HFF-Myc (cell line): ENCODE measurements at regions not wholly inside any gene's neighbourhood (a gene's known extent, or its start where the extent isn't known, plus 50 kb on each side); places are given as distances from the start of the nearest gene placed in this dataset.

Source experiments
- DNase-seq: peaks from one replicate; pipeline ENCODE4 v3.0.0-alpha.2; 2011; ENCODE audit warnings: low read depth; ENCODE audit errors: extremely low read depth
- H3K4me3 ChIP-seq: replicated peaks from 2 replicates; pipeline ENCODE4 v1.5.1; 2011; ENCODE audit warnings: low read depth, mild to moderate bottlenecking, control low read depth, low read length
- TF ChIP-seq, protein P1 (sequence below): IDR thresholded peaks from 2 replicates; pipeline ENCODE4 v1.5.1; 2012; ENCODE audit warnings: mild to moderate bottlenecking, low read depth, low read length, control low read depth; ENCODE audit errors: missing control alignments

DNA sequence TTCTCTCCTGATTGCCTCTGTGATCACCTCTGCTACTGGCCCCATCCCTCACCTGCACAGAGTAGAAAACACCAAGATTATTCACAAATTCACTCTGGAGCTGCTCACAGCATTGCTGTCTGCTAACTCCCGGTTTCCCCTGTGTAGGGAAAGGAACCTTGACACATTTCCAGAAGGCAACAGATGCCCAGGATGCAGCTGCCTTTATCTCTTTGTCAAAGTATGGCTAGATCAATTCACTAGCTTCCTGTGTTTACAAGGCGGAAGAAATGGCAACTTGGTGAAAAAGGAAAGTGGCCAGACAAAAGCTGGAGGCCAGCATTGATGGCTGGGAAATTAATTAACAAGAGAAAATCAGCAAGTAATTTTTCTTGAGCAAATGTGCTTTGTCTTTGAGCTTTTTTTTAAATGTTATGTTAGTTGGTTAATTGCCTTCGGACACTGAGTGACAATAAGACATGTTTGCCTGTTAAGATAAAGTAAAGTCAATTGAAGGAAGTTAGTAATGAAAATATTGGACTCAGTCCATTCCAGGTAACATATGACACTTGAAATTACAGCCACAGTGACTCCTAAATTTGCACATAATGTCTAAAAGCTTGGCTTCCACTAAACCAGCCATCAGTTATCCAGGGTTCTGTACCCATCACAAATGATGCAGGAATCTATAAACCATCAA lies 394.6 kb upstream of the IL12A start:
- TF ChIP-seq, protein P1, sequence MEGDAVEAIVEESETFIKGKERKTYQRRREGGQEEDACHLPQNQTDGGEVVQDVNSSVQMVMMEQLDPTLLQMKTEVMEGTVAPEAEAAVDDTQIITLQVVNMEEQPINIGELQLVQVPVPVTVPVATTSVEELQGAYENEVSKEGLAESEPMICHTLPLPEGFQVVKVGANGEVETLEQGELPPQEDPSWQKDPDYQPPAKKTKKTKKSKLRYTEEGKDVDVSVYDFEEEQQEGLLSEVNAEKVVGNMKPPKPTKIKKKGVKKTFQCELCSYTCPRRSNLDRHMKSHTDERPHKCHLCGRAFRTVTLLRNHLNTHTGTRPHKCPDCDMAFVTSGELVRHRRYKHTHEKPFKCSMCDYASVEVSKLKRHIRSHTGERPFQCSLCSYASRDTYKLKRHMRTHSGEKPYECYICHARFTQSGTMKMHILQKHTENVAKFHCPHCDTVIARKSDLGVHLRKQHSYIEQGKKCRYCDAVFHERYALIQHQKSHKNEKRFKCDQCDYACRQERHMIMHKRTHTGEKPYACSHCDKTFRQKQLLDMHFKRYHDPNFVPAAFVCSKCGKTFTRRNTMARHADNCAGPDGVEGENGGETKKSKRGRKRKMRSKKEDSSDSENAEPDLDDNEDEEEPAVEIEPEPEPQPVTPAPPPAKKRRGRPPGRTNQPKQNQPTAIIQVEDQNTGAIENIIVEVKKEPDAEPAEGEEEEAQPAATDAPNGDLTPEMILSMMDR: no peak
- H3K4me3 ChIP-seq: no peak overlapping the region
- no peak for DNase-seq

DNA sequence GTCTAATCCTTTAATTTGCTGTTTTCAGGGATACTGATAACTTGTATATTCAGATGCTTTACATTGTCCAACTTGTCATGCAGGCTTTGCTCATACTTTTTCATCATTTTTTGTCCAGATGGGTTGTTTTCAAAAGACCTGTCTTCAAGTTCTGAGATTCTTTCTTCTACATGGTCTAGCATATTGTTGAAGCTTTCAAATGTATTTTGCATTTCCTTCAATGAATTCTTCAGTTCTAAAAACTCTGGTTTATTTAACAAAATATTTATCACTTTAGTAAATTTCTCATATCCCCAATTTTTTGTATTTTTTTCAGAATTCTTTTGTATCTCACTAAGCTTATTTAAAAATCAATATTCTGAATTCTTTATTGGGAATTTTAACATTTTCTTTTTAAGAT lies 388.3 kb upstream of the IL12A start:
- H3K4me3 ChIP-seq: no peak overlapping the region
- TF ChIP-seq, protein P1: no peak
- no peak for DNase-seq

DNA sequence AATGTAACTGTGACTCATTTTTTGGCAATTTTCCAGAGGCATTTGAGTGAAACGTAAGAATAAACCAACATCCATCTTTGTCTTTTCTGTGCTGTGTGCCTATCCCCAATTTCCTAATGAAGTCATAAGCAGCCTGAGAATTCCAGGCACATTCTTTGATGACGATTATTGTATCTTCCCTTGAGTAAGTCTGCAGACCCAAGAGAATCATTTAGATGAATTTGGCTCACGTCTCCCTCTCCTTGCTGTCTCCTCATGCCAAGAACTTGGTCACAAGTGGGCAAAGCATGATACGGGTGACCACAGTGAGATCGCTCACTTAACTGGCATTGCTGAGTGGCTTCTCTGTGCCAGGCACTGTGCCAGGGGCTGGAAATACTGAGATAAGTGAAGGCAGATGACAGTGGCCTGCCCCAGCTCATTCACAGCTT lies 384.5 kb upstream of the IL12A start:
- TF ChIP-seq, protein P1: no peak
- H3K4me3 ChIP-seq: no peak overlapping the region
- DNase-seq: no peak

DNA sequence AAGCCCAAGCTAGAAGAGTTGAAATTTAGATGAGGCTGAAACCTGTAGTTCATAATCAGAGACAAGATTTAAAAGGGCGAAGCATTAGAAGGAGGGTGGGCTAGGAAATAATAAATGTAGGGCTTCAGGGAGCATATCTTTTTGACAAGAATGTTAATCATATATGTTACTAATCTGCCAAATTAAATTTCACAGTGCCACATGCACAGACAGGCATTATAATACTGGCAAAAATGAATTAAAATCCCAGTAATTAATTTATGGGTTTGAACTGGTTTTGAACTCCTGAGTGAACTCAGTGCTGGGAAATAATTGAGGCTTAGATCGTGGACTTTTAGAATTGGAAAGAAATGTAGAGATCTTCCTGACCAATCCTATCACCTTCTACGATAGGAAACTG lies 383.5 kb upstream of the IL12A start:
- TF ChIP-seq, protein P1: no peak
- no peak overlapping the region for H3K4me3 ChIP-seq
- DNase-seq: no peak

DNA sequence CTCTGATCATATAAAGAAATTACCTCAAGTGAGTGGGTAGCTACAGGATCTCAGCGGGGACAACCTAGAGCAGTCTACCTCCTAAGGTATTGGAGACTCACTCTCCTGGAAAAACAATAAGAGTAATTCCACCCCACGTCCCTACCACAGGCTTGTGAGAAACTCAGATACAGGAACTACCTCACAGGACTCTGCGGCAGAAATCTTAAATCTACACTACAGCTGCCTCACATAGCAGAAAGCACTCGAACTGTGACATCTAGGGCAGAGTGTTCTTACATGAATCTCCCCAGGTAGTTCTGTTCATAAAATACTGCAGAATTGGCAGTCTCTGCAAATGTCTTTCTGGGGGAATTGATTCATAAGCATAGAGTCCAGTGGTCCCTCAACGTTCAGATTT lies 382.9 kb upstream of the IL12A start:
- TF ChIP-seq, protein P1: no peak
- no peak overlapping the region for H3K4me3 ChIP-seq
- DNase-seq: no peak

DNA sequence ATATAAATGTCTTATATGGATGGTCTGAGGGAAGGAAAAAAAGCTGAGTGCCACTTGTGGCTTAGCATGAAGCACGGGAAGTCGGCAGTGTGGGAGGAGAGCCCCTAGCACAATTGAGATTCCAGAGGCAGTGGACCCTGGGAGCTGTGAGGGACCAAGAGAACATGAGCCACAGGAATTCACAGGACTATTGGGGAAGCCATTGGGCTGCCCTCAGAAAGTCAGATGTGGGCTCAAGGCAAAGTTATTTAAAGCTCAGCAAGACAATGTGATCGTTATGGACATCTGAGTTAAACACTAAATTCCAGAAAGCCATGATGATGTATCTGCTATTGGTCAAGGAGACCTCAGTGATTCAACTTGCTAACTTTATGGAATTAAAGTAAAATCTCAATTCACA lies 380.8 kb upstream of the IL12A start:
- H3K4me3 ChIP-seq: no peak overlapping the region
- DNase-seq: no peak
- TF ChIP-seq, protein P1: no peak

DNA sequence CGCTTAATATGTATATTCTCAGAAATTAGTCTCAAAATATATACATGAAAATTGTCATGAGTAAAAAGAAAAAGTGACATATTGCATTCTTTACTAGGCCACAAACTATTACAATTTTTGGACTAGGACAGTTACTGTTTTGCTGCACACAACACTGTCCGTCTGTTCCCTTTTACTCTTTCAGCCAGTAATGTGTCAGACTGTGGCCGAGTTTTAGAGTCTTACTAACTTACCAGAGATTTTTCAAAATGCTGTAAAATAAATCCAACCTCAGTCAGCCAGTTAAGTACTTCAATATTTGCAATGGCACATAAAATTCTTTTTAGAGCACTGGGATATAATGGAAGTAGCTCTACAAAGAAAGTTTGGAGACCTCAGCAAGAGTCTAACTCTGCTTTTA lies 380.3 kb upstream of the IL12A start:
- TF ChIP-seq, protein P1: no peak
- no peak for DNase-seq
- H3K4me3 ChIP-seq: no peak overlapping the region
